ENCODE measurements at regions not wholly inside any gene's neighbourhood (a gene's known extent, or its start where the extent isn't known, plus 50 kb on each side); places are given as distances from the start of the nearest gene placed in this dataset.

- TF ChIP-seq, protein P1, sequence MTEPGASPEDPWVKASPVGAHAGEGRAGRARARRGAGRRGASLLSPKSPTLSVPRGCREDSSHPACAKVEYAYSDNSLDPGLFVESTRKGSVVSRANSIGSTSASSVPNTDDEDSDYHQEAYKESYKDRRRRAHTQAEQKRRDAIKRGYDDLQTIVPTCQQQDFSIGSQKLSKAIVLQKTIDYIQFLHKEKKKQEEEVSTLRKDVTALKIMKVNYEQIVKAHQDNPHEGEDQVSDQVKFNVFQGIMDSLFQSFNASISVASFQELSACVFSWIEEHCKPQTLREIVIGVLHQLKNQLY (CRISPR knock-in tag; IDR thresholded peaks at IDR 0.05) = no peak
Measured at GRCh38 chr5:148765061-148765460, 61.4 kb upstream of the ADRB2 start (continued).

DNA sequence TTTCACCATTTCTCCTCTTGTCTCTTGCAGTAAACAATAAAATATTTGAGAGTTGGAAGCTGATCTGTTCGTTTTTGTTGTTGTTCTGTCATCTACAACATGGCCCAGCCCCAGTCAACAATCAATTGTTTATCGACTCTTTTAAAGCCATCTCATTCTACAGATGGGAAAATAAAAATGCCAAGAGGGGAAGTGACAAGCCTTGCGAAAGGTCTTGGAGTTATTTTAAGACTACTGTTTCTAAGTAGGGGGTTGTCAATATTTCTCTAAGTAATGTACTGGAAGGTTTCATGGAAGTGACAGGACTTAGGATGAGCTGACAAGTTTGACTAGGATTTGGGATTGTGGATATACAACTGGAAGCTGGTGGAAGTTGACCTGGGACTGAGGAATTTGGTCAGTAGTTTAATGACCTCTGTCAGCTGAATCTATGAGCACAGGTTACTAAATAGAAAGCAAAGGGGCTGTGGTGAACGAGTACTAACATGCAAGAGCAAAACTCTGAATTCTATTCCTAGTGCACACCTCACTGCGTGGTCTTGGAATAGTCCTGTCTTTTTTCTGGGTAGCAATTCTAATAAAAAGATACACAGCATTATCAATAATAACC is 57.5 kb upstream of the ADRB2 start:
- ATAC-seq = no peak
- ChIA-PET CTCF (interaction anchor here (1.1 kb wide), 1 partner anchor 12 kb away, joined by 3 read pairs; no protein-coding TSS in a partner anchor), POLR2A (no interaction called here)
- H3K9me3 Mint-ChIP-seq = no peaks in the 10 kb centered on the region
- TF ChIP-seq ZNF219 (CRISPR knock-in tag; IDR thresholded peaks at IDR 0.05; ENCODE audit: borderline replicate concordance) (no peak), GRHL2 (CRISPR knock-in tag; IDR thresholded peaks at IDR 0.05; ENCODE audit: insufficient replicate concordance, severe bottlenecking) (no peak), USF1 (CRISPR knock-in tag; IDR thresholded peaks at IDR 0.05) (no peak), ATF2 (CRISPR knock-in tag; IDR thresholded peaks at IDR 0.05; ENCODE audit: borderline replicate concordance, low read depth) (no peak), HMGA2 (CRISPR knock-in tag; IDR thresholded peaks at IDR 0.05) (no peak), OVOL2 (CRISPR knock-in tag; IDR thresholded peaks at IDR 0.05; ENCODE audit: borderline replicate concordance) (no peak), TEAD4 (CRISPR knock-in tag; IDR thresholded peaks at IDR 0.05) (no peak), PREB (CRISPR knock-in tag; IDR thresholded peaks at IDR 0.05; ENCODE audit: borderline replicate concordance) (no peak), CBFB (CRISPR knock-in tag; IDR thresholded peaks at IDR 0.05; ENCODE audit: low read depth) (no peak), GTF2I (CRISPR knock-in tag; conservative IDR thresholded peaks at IDR 0.05) (no peak), PRRX2 (CRISPR knock-in tag; IDR thresholded peaks at IDR 0.05) (no peak), ZNF121 (CRISPR knock-in tag; IDR thresholded peaks at IDR 0.05) (no peak), ELF4 (CRISPR knock-in tag; IDR thresholded peaks at IDR 0.05; ENCODE audit: low read depth) (no peak), SOX15 (CRISPR knock-in tag; IDR thresholded peaks at IDR 0.05) (no peak), ZNF263 (CRISPR knock-in tag; IDR thresholded peaks at IDR 0.05; ENCODE audit: low read depth) (no peak), ZNF317 (CRISPR knock-in tag; IDR thresholded peaks at IDR 0.05; ENCODE audit: borderline replicate concordance, low read depth) (no peak), NR2C2 (CRISPR knock-in tag; IDR thresholded peaks at IDR 0.05) (no peak), FOXP1 (CRISPR knock-in tag; IDR thresholded peaks at IDR 0.05; ENCODE audit: borderline replicate concordance) (no peak)
- TF ChIP-seq, protein P2, sequence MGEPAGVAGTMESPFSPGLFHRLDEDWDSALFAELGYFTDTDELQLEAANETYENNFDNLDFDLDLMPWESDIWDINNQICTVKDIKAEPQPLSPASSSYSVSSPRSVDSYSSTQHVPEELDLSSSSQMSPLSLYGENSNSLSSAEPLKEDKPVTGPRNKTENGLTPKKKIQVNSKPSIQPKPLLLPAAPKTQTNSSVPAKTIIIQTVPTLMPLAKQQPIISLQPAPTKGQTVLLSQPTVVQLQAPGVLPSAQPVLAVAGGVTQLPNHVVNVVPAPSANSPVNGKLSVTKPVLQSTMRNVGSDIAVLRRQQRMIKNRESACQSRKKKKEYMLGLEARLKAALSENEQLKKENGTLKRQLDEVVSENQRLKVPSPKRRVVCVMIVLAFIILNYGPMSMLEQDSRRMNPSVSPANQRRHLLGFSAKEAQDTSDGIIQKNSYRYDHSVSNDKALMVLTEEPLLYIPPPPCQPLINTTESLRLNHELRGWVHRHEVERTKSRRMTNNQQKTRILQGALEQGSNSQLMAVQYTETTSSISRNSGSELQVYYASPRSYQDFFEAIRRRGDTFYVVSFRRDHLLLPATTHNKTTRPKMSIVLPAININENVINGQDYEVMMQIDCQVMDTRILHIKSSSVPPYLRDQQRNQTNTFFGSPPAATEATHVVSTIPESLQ (CRISPR knock-in tag; IDR thresholded peaks at IDR 0.05) = no peak
- TF ChIP-seq, protein P3, sequence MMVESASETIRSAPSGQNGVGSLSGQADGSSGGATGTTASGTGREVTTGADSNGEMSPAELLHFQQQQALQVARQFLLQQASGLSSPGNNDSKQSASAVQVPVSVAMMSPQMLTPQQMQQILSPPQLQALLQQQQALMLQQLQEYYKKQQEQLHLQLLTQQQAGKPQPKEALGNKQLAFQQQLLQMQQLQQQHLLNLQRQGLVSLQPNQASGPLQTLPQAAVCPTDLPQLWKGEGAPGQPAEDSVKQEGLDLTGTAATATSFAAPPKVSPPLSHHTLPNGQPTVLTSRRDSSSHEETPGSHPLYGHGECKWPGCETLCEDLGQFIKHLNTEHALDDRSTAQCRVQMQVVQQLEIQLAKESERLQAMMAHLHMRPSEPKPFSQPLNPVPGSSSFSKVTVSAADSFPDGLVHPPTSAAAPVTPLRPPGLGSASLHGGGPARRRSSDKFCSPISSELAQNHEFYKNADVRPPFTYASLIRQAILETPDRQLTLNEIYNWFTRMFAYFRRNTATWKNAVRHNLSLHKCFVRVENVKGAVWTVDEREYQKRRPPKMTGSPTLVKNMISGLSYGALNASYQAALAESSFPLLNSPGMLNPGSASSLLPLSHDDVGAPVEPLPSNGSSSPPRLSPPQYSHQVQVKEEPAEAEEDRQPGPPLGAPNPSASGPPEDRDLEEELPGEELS (CRISPR knock-in tag; IDR thresholded peaks at IDR 0.05) = no peak
- H3K36me3 Mint-ChIP-seq = no peaks in the 10 kb centered on the region
- no peak overlapping the region for H3K27ac Mint-ChIP-seq
- H3K4me1 Mint-ChIP-seq = peaks cover 5% of the 10 kb centered on the region
- H3K4me3 Mint-ChIP-seq = no peak overlapping the region
- no peak for DNase-seq (ENCODE audit: low spot score)
- no peaks in the 10 kb centered on the region; the same call in 1 of the 2 replicates for H3K27me3 Mint-ChIP-seq (ENCODE audit: low read depth)

Measured in WTC11 (cell line).